Tibial artery (tissue), 4 donors: ENCODE measurements at regions not wholly inside any gene's neighbourhood (a gene's known extent, or its start where the extent isn't known, plus 50 kb on each side); places are given as distances from the start of the nearest gene placed in this dataset.

Experiments
- DNase-seq, 2 donors: peaks; one replicate each; pipeline ENCODE4 v3.0.0-alpha.2; 2019
- H3K27ac ChIP-seq, 2 donors: fragments of 200-600 bp; sonication (generic) in 1 of 2; 1 replicate in 1 of 2; 2 replicates in 1 of 2; pipeline ENCODE4 v1.5.1; 2018 to 2019; ENCODE audit warnings: mild to moderate bottlenecking in 1 of 2
- H3K27me3 ChIP-seq, 2 donors: fragments of 200-600 bp; sonication (generic) in 1 of 2; one replicate each; pipeline versions ENCODE4 v1.5.1 to v1.6.0; 2016 to 2019
- H3K36me3 ChIP-seq, 3 donors: fragments of 200-600 bp; sonication (generic) in 2 of 3; one replicate each; pipeline ENCODE4 v1.5.1; 2016 to 2019; ENCODE audit warnings: mild to moderate bottlenecking in 2 of 3
- H3K4me1 ChIP-seq, 4 donors: fragments of 200-600 bp; sonication (generic) in 2 of 4; 1 replicate in 3 of 4; 2 replicates in 1 of 4; pipeline ENCODE4 v1.5.1; 2016 to 2019
- H3K4me3 ChIP-seq, 2 donors: fragments of 200-600 bp; sonication (generic) in 1 of 2; 1 replicate in 1 of 2; 2 replicates in 1 of 2; pipeline ENCODE4 v1.5.1; 2018 to 2019; ENCODE audit warnings: mild to moderate bottlenecking in 2 of 2
- H3K9me3 ChIP-seq, 3 donors: fragments of 200-600 bp; sonication (generic) in 1 of 3; one replicate each; pipeline ENCODE4 v1.5.1; 2016 to 2019
- CTCF ChIP-seq, 2 experiments: fragments of 200-600 bp in 1 of 2; fragments of 450-650 bp in 1 of 2; IDR thresholded peaks; one replicate each; pipeline ENCODE4 v1.5.1; 2017 to 2019; ENCODE audit warnings: antibody characterized with exemption in 2 of 2, mild to moderate bottlenecking in 1 of 2, moderate library complexity in 1 of 2
- intact Hi-C: fragments of 100-400 bp; cut with DNase I; formaldehyde crosslinking; loops from one replicate; pipeline ENCODE4 v1.15.0; 2023; ENCODE audit warnings: low total_unique reads

- no peak overlapping the region for H3K4me3 ChIP-seq
- TF ChIP-seq CTCF (IDR thresholded peaks at IDR 0.05) = no peak
- intact Hi-C loops = loop anchor here (5.0 kb wide), 2 partner anchors 143 to 288 kb away; partner anchors contain the start of gene ANKH
- H3K27me3 ChIP-seq = no peaks in the 10 kb centered on the region
- H3K27ac ChIP-seq = no peak overlapping the region
- H3K9me3 ChIP-seq = no peaks in the 10 kb centered on the region
- H3K36me3 ChIP-seq = no peaks in the 10 kb centered on the region
- no peak for DNase-seq
- peaks cover 0 to 28% (median 7%) of the 10 kb centered on the region in 4 donors for H3K4me1 ChIP-seq
These were observed 143.2 kb upstream of the ANKH start for GRCh38 chr5:15014809-15015208.

GRCh38 chr5:15013654-15014463 lies 142.3 kb upstream of the ANKH start:
- H3K36me3 ChIP-seq = no peaks in the 10 kb centered on the region
- H3K4me3 ChIP-seq = no peak overlapping the region
- H3K27me3 ChIP-seq = no peaks in the 10 kb centered on the region
- no peak overlapping the region for H3K27ac ChIP-seq
- peaks cover 0 to 37% (median 15%) of the 10 kb centered on the region in 4 donors for H3K4me1 ChIP-seq
- no peaks in the 10 kb centered on the region for H3K9me3 ChIP-seq
- TF ChIP-seq CTCF (IDR thresholded peaks at IDR 0.05) = peak; percentile 63 to 77
- DNase-seq = no peak
- intact Hi-C loops = loop anchor here (5.0 kb wide), 2 partner anchors 142 to 287 kb away; partner anchors contain the start of gene ANKH

- Histone ChIP-seq H3K4me3 (no peak overlapping the region), H3K27ac (no peak overlapping the region), H3K27me3 (no peaks in the 10 kb centered on the region), H3K4me1 (peaks cover 0 to 44% (median 28%) of the 10 kb centered on the region in 4 donors), H3K9me3 (no peaks in the 10 kb centered on the region), H3K36me3 (no peaks in the 10 kb centered on the region)
- DNase-seq = no peak
- TF ChIP-seq CTCF (IDR thresholded peaks at IDR 0.05) = no peak
- intact Hi-C loops = loop anchor here (5.0 kb wide), 2 partner anchors 140 to 285 kb away; partner anchors contain the start of gene ANKH
These were observed 140.5 kb upstream of the ANKH start for GRCh38 chr5:15012061-15012460.

- Histone ChIP-seq H3K4me3 (no peak overlapping the region), H3K4me1 (peaks cover 0 to 50% (median 28%) of the 10 kb centered on the region in 4 donors), H3K9me3 (no peaks in the 10 kb centered on the region), H3K36me3 (no peaks in the 10 kb centered on the region), H3K27me3 (no peaks in the 10 kb centered on the region), H3K27ac (peak overlapping the region; percentile 82 to 84)
- no peak for TF ChIP-seq CTCF (IDR thresholded peaks at IDR 0.05)
- intact Hi-C loops = loop anchor here (5.0 kb wide), 2 partner anchors 139 to 284 kb away; partner anchors contain the start of gene ANKH
- DNase-seq = no peak
These were observed 139.4 kb upstream of the ANKH start for GRCh38 chr5:15010936-15011335.

- no peaks in the 10 kb centered on the region for H3K27me3 ChIP-seq
- intact Hi-C loops = no loop called here
- H3K36me3 ChIP-seq = no peaks in the 10 kb centered on the region
- TF ChIP-seq CTCF (IDR thresholded peaks at IDR 0.05) = no peak
- no peaks in the 10 kb centered on the region for H3K9me3 ChIP-seq
- H3K4me3 ChIP-seq = no peak overlapping the region
- peaks cover 0 to 50% (median 28%) of the 10 kb centered on the region in 4 donors for H3K4me1 ChIP-seq
- peak overlapping the region; percentile 82 to 84 for H3K27ac ChIP-seq
- DNase-seq = no peak
These were observed 137.8 kb upstream of the ANKH start for GRCh38 chr5:15009420-15009819.
